Karpas-422 (cell line): ENCODE measurements at regions not wholly inside any gene's neighbourhood (a gene's known extent, or its start where the extent isn't known, plus 50 kb on each side); places are given as distances from the start of the nearest gene placed in this dataset.

ENCODE experiments used
- DNase-seq: peaks from one replicate; pipeline ENCODE4 v3.0.0-alpha.2; 2015
- H2AFZ ChIP-seq: fragments of 200-600 bp; sonication (generic); 2 replicates; pipeline ENCODE4 v1.6.1; 2014; ENCODE audit warnings: antibody characterized with exemption, low read length, mixed read lengths
- H3K27ac ChIP-seq: fragments of 200-600 bp; sonication (generic); 2 replicates; pipeline ENCODE4 v1.5.1; 2014; ENCODE audit warnings: mild to moderate bottlenecking, low read length, moderate library complexity
- H3K27me3 ChIP-seq: fragments of 200-600 bp; sonication (generic); 2 replicates; pipeline ENCODE4 v1.6.1; 2014; ENCODE audit warnings: low read length, mixed read lengths
- H3K36me3 ChIP-seq: fragments of 200-600 bp; sonication (generic); 2 replicates; pipeline ENCODE4 v1.6.1; 2014; ENCODE audit warnings: low read length, mixed read lengths; ENCODE audit not compliant: insufficient read depth
- H3K4me1 ChIP-seq: fragments of 200-600 bp; sonication (generic); 2 replicates; pipeline ENCODE4 v1.6.1; 2014; ENCODE audit warnings: mild to moderate bottlenecking, low read length, mixed read lengths
- H3K4me2 ChIP-seq: fragments of 200-600 bp; sonication (generic); 2 replicates; pipeline ENCODE4 v1.6.1; 2014; ENCODE audit warnings: low read length, low read depth, mild to moderate bottlenecking; ENCODE audit not compliant: poor library complexity, severe bottlenecking
- H3K4me3 ChIP-seq: fragments of 200-600 bp; sonication (generic); 2 replicates; pipeline ENCODE4 v1.5.1; 2014; ENCODE audit warnings: mild to moderate bottlenecking, antibody characterized with exemption, low read length, mixed read lengths
- H3K79me2 ChIP-seq: fragments of 200-600 bp; sonication (generic); 2 replicates; pipeline ENCODE4 v1.6.1; 2014; ENCODE audit warnings: mild to moderate bottlenecking, low read length, mixed read lengths
- H3K9ac ChIP-seq: fragments of 200-600 bp; sonication (generic); 2 replicates; pipeline ENCODE4 v1.6.0; 2014; ENCODE audit warnings: low read length
- H3K9me2 ChIP-seq: fragments of 200-600 bp; sonication (generic), shearing (Covaris generic); replicated peaks from 2 replicates; pipeline ENCODE4 v1.6.0; 2014; ENCODE audit warnings: mild to moderate bottlenecking, low read length, moderate library complexity; ENCODE audit not compliant: insufficient read depth
- H3K9me3 ChIP-seq: fragments of 300-700, 200-600 bp; sonication (generic); 2 replicates; pipeline ENCODE4 v1.6.1; 2014; ENCODE audit warnings: low read length, mixed read lengths
- H4K20me1 ChIP-seq: fragments of 200-600 bp; sonication (generic); 2 replicates; pipeline ENCODE4 v1.6.1; 2014; ENCODE audit warnings: mild to moderate bottlenecking, antibody characterized with exemption, low read length, low read depth; ENCODE audit not compliant: insufficient read depth

DNA sequence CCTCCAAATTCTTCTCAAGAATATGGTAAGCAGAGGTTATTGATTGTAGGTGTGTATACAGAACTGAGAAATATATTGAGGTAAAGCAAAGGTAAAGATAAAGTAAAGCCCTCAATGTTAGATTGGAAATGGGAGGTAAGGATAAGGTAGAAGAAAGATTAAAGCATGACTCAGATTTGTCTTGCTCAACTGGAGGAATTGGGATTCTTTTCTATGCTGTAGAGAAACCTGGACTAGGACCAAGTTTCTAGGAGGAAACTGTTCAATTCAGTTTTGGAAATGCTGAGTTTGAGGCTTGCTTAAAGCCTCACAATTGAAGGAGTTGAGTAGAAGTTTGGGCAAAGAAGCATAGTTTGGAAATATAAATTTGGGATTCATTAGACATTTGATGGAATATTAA lies 634.0 kb upstream of the PTCHD4 start:
- Histone ChIP-seq H3K36me3 (no peaks in the 10 kb centered on the region), H3K9ac (no peak overlapping the region), H3K4me3 (no peak overlapping the region), H2AFZ (peak overlapping the region; percentile 28; the same call in 1 of the 2 replicates), H4K20me1 (no peaks in the 10 kb centered on the region), H3K4me2 (no peak overlapping the region), H3K27ac (peak overlapping the region; percentile 53), H3K27me3 (no peaks in the 10 kb centered on the region), H3K4me1 (peaks cover 52% of the 10 kb centered on the region), H3K9me3 (no peaks in the 10 kb centered on the region), H3K79me2 (no peaks in the 10 kb centered on the region), H3K9me2 (no peaks in the 10 kb centered on the region)
- no peak for DNase-seq

DNA sequence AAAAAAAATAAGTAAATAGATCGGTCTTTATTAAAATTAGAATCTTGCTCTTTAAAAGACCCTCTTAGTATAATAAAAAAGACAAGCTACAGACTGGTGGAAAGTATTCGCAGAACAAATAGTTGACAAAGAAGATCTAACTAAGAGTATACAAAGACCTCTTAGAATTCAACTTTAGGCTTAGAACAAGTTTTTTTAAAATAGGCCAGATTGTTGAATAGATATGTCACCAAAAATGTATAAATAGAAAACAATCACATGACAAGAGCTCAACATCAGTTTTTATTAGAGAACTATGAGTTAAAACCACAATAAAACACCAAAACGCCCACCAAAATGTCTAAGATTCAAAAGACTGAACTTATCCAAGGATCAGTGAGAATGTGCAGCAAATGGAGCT lies 632.7 kb upstream of the PTCHD4 start:
- Histone ChIP-seq H3K36me3 (no peaks in the 10 kb centered on the region), H3K4me1 (peaks cover 41% of the 10 kb centered on the region), H3K9ac (no peak overlapping the region), H3K9me2 (no peaks in the 10 kb centered on the region), H3K4me2 (no peak overlapping the region), H3K4me3 (no peak overlapping the region), H3K27me3 (no peaks in the 10 kb centered on the region), H3K9me3 (no peaks in the 10 kb centered on the region), H2AFZ (peak overlapping the region; percentile 5; the same call in 1 of the 2 replicates), H4K20me1 (no peaks in the 10 kb centered on the region), H3K79me2 (no peaks in the 10 kb centered on the region), H3K27ac (peak overlapping the region; percentile 53)
- DNase-seq: no peak

DNA sequence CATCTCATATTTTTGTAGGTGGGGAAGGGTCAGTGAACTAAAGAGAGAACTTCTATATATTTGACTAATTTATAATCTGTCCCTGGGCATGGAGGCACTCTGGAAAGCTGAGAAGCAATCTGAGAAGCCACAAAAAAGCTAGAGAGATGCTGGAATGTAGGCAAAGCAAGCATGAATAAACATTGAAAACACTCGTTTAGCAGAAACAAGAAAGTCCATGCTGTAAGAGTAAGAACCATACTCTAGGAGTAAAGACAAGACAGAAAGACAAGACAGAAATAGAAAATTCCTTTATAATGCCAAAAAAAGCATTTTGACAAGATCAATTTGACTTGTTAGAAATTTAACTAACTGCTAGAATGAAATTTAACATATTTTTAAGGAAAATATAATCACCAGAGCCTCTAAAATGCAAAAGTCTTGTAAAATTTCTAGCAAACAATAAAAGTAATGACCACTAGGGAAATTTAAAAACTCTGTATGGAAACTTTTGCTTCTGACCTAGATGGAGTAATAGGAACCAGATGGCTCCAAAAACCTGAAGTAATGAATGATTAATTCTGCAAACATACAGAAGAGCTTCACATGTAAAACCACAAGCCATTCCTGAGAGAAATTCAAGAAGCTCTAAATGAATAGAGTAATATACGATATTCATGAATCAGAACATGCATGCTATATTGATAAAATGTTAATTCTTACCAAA lies 625.7 kb upstream of the PTCHD4 start:
- Histone ChIP-seq H3K4me1 (peaks cover 12% of the 10 kb centered on the region), H3K4me2 (no peak overlapping the region), H3K27me3 (no peaks in the 10 kb centered on the region), H4K20me1 (no peaks in the 10 kb centered on the region), H3K9me2 (no peaks in the 10 kb centered on the region), H3K4me3 (no peak overlapping the region), H3K79me2 (no peaks in the 10 kb centered on the region), H3K9ac (no peak overlapping the region), H3K9me3 (no peaks in the 10 kb centered on the region), H3K36me3 (no peaks in the 10 kb centered on the region), H3K27ac (no peak overlapping the region), H2AFZ (no peak overlapping the region; the same call in 1 of the 2 replicates)
- no peak for DNase-seq

DNA sequence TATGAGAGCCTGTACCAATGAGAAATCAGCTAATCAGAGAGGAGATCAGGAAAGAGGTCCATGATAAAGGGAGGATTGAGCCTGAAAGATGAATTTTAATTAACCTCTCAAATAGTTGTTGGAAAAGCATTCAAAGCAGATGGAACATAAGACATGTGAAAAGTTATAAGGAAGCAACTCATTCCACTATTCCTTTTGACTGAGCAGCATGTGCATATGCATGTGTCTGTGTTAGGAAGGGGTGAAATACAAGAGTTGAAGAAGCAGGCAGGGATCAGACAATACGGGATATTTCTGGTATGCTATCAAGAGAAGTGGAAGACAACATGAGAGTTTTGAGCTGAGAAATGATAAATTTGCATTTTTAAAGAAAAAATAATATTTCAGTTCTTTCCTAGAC lies 624.8 kb upstream of the PTCHD4 start:
- Histone ChIP-seq H3K9me3 (no peaks in the 10 kb centered on the region), H3K4me2 (no peak overlapping the region), H3K27me3 (no peaks in the 10 kb centered on the region), H3K27ac (no peak overlapping the region), H3K9me2 (no peaks in the 10 kb centered on the region), H3K4me1 (peaks cover 17% of the 10 kb centered on the region), H3K9ac (no peak overlapping the region), H3K4me3 (no peak overlapping the region), H4K20me1 (no peaks in the 10 kb centered on the region), H2AFZ (no peak overlapping the region), H3K36me3 (no peaks in the 10 kb centered on the region), H3K79me2 (no peaks in the 10 kb centered on the region)
- DNase-seq: no peak

DNA sequence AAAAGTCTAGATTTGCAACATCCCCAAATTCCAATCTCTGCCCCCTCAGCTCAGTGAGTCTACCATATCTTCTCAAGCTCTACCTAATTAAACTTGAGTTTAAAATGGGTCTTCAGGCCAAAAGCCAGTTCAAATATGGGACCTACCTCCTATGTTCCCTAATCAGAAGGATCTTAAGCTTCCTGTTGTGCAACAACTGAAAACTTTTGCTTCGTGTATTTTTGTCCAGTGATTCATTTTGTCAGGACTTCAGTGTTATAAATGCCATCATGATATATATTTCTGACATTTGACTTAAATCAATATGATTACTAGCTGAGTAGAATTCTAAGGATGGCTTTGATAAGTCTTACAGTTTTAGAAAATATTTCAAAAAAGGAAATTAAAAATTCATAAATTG lies 622.6 kb upstream of the PTCHD4 start:
- H3K9ac ChIP-seq: no peak overlapping the region
- peak overlapping the region; percentile 82; the same call in 1 of the 2 replicates for H2AFZ ChIP-seq
- H3K4me3 ChIP-seq: no peak overlapping the region
- H3K27me3 ChIP-seq: no peaks in the 10 kb centered on the region
- no peaks in the 10 kb centered on the region for H3K9me3 ChIP-seq
- peaks cover 20% of the 10 kb centered on the region for H3K4me1 ChIP-seq
- H3K27ac ChIP-seq: no peak overlapping the region
- H4K20me1 ChIP-seq: no peaks in the 10 kb centered on the region
- no peaks in the 10 kb centered on the region for H3K36me3 ChIP-seq
- H3K9me2 ChIP-seq: no peaks in the 10 kb centered on the region
- H3K79me2 ChIP-seq: no peaks in the 10 kb centered on the region
- no peak for DNase-seq
- no peak overlapping the region for H3K4me2 ChIP-seq

DNA sequence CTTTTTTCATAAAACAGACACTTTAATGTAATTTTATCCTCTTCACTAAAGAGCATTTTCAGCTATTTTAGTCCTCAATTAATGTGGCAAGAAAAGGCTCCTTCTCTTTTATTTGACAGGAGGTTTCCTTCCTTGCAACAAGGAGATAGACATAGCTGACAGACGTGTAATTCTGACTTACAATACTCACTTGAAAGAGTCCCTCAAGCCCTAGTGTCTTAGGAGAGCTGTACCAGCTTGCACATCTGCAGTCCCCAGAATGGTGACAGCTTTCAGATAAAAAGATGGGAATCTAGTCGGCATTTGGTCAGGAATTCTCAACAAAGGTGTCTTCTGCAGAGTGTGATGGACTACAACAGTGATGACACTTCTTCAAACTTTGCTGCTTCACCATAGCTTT lies 603.7 kb upstream of the PTCHD4 start:
- Histone ChIP-seq H3K27ac (no peak overlapping the region), H3K27me3 (no peaks in the 10 kb centered on the region; the same call in 1 of the 2 replicates), H4K20me1 (no peaks in the 10 kb centered on the region), H3K9me3 (no peaks in the 10 kb centered on the region), H3K9ac (no peak overlapping the region), H3K4me2 (peak overlapping the region; percentile 19), H3K36me3 (no peaks in the 10 kb centered on the region), H2AFZ (no peak overlapping the region), H3K4me1 (peaks cover 23% of the 10 kb centered on the region), H3K79me2 (no peaks in the 10 kb centered on the region), H3K4me3 (no peak overlapping the region), H3K9me2 (no peaks in the 10 kb centered on the region)
- DNase-seq: no peak

DNA sequence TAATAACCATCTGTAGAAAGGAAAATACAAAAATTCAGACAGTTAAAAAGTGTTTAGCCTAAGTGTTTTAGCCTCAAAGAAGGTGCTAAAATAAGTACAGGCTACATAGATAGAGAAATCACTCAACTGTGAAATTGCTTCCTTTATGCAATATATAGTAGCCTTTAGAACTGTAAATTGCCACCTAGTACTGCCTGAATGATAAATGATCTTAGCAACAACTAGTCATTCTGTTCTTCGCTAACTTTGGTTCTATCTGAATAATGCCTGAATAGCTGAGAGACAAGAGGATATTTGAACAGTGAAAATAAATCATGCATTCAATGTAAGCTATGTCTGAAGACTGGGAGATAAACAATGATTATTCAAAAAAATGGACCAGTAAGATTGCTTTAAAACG lies 603.3 kb upstream of the PTCHD4 start:
- Histone ChIP-seq H3K36me3 (no peaks in the 10 kb centered on the region), H3K9me3 (no peaks in the 10 kb centered on the region), H4K20me1 (no peaks in the 10 kb centered on the region), H3K4me3 (no peak overlapping the region), H3K9ac (no peak overlapping the region), H3K27ac (no peak overlapping the region), H3K4me1 (peaks cover 23% of the 10 kb centered on the region), H2AFZ (no peak overlapping the region), H3K9me2 (no peaks in the 10 kb centered on the region), H3K4me2 (peak overlapping the region; percentile 19), H3K27me3 (no peaks in the 10 kb centered on the region; the same call in 1 of the 2 replicates), H3K79me2 (no peaks in the 10 kb centered on the region)
- DNase-seq: peak; percentile 52

DNA sequence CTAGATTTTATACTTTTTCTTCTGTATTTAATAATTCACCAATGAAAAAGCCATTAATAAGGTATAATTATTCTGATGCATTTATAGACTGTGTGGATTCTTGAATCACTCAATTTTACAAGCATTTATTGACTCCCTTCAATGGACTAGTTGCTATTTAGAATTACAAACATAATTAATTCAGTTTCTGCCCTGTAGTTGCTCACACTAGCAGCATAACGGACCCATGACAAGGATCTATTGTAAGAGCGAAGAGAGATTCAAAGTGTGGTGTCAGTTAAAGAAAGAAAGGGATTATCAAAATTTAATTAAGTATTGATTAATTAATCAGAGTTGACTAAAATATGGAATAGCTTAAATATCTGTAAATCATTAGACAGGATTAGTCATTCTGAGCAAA lies 602.6 kb upstream of the PTCHD4 start:
- Histone ChIP-seq H3K79me2 (no peaks in the 10 kb centered on the region), H3K9me3 (no peaks in the 10 kb centered on the region), H3K4me2 (no peak overlapping the region), H2AFZ (no peak overlapping the region), H3K36me3 (no peaks in the 10 kb centered on the region), H3K9ac (no peak overlapping the region), H3K4me3 (no peak overlapping the region), H3K27me3 (no peaks in the 10 kb centered on the region; the same call in 1 of the 2 replicates), H3K9me2 (no peaks in the 10 kb centered on the region), H3K27ac (no peak overlapping the region), H3K4me1 (peaks cover 23% of the 10 kb centered on the region), H4K20me1 (no peaks in the 10 kb centered on the region)
- no peak for DNase-seq
